Muscle of leg (tissue), 3 donors: ENCODE measurements at regions not wholly inside any gene's neighbourhood (a gene's known extent, or its start where the extent isn't known, plus 50 kb on each side); places are given as distances from the start of the nearest gene placed in this dataset.
"Not testable (repeated sequence)": the region's sequence is repeated elsewhere in the genome, so short reads cannot be mapped to it uniquely, and the experiment has no call there.

Source experiments
- DNase-seq: peaks from one replicate; pipeline ENCODE4 v3.0.0; 2013
- H3K27ac ChIP-seq: one replicate; pipeline ENCODE4 v1.5.1; 2013; ENCODE audit warnings: mild to moderate bottlenecking, low read length, control low read depth
- H3K27me3 ChIP-seq: one replicate; pipeline ENCODE4 v1.6.1; 2013; ENCODE audit warnings: low read length; ENCODE audit not compliant: control insufficient read depth, insufficient read depth
- H3K36me3 ChIP-seq: one replicate; pipeline ENCODE4 v1.6.1; 2013; ENCODE audit warnings: low read length; ENCODE audit not compliant: control insufficient read depth, insufficient read depth
- H3K4me1 ChIP-seq: one replicate; pipeline ENCODE4 v1.6.1; 2013; ENCODE audit warnings: low read length; ENCODE audit not compliant: control insufficient read depth, insufficient read depth
- H3K4me3 ChIP-seq: one replicate; pipeline ENCODE4 v1.5.1; 2013; ENCODE audit warnings: low read length, control low read depth
- H3K9me3 ChIP-seq: replicated peaks from 2 replicates; pipeline ENCODE4 v1.6.1; 2013; ENCODE audit warnings: low read depth, low read length; ENCODE audit not compliant: control insufficient read depth
- WGBS: methylation state at CpG from one replicate; pipeline ENCODE4 v1.1.5; 2013; ENCODE audit warnings: missing lambda C conversion rate; ENCODE audit not compliant: insufficient coverage; 5-methylcytosine and 5-hydroxymethylcytosine counted together

DNA sequence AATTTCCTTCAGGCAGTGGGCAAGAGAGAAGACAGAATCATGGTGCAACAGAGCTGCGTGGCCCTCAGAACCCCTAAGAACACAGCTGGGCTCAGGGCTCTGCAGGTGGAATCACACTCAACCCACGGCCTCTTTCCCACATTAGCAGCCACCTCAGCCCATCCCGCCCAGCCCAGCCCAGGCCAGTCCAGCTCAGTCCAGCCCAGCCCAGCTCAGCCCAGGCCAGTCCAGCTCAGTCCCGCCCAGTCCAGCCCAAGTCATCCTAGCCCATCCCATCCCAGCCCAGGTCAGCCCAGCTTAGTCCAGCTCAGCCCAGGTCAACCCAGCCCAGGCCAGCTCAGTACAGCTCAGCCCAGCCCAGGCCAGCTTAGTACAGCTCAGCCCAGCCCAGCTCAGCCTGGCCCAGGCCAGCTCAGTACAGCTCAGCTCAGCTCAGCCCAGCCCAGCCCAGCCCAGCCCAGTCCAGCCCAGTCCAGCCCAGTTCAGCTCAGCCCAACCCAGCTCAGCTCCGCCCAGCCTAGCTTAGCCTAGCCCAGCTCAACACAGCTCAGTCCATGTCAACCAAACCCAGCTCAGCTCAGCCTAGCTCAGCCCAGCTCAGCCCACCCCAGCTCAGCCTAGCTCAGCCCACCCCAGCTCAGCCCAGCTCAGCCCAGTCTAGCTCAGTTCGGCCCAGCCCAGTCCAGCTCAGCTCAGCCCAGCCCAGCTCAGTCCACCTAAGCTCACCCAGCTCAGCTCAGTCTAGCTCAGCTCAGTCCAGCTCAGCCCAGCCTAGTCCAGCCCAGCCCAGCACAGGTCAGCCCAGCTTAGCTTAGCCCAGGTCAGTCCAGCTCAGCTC is 183.1 kb downstream of the TMEM121 start:
- Histone ChIP-seq H3K4me1 (no peaks in the 10 kb centered on the region), H3K36me3 (no peaks in the 10 kb centered on the region), H3K9me3 (peaks cover 25% of the 10 kb centered on the region), H3K27me3 (no peaks in the 10 kb centered on the region), H3K4me3 (no peak overlapping the region), H3K27ac (no peak overlapping the region)
- WGBS, result 88% methylated on average over 5 of the region's 6 CpGs
- DNase-seq, result no peak

DNA sequence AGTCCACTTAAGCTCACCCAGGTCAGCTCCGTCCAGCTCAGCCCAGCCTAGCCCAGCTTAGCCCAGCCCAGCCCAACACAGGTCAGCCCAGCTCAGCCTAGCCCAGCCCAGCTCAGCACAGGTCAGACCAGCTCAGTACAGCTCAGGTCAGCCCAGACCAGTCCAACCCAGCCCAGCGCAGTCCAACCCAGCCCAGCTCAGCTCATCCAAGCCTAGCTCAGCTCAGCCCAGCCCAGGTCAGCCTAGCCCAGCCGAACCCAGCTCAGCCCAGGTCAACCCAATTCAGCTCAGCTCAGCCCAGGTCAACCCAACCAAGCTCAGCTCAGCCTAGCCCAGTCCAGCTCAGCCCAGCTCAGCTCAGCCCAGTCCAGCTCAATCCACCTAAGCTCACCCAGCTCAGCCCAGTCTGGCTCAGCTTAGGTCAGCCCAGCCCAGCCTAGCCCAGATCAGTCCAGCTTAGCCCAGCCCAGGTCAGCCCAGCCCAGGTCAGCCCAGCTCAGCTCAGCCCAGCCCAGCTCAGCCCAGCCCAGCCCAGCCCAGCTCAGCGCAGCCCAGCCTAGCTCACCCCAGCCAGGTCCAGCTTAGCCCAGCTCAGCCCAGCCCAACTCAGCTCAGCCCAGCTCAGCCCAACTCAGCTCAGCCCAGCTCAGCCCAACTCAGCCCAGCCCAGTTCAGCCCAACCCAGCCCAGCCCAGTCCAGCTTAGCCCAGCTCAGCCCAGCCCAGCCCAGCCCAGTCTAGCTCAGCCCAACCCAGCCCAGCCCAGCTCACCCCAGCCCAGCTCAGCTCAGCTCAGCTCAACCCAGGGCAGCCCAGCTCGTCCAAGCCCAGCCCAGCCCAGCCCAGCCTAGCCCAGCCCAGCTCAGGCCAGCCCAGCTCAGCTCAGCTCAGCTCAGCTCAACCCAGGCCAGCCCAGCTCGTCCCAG is 184.0 kb downstream of the TMEM121 start:
- no peak for DNase-seq
- no peak overlapping the region for H3K27ac ChIP-seq
- no peaks in the 10 kb centered on the region for H3K36me3 ChIP-seq
- peaks cover 25% of the 10 kb centered on the region for H3K9me3 ChIP-seq
- H3K4me1 ChIP-seq, result no peaks in the 10 kb centered on the region
- WGBS, result 85% methylated on average over 5 of the region's 6 CpGs
- H3K27me3 ChIP-seq, result no peaks in the 10 kb centered on the region
- H3K4me3 ChIP-seq, result no peak overlapping the region

DNA sequence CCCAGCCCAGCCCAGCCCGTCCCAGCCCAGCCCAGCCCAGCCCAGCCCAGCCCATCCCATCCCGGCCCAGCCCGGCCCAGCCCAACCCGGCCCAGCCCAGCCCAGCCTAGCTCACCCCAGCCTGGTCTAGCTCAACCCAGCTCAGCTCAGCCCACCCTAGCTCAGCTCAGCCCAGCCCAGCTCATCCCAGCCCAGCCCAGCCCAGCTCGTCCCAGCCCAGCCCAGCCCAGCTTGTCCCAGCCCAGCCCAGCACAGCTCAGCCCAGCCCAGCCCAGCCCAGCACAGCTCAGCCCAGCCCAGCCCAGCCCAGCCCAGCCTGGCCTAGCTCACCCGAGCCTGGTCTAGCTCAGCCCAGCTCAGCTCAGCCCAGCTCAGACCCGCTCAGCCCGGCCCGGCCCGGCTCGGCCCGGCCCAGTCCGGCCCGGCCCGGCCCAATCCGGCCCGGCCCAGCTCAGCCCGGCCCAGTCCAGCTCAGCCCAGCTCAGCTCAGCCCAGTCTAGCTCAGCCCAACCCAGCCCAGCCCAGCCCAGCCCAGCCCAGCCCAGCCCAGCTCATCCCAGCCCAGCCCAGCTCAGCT is 184.7 kb downstream of the TMEM121 start:
- Histone ChIP-seq H3K9me3 (peaks cover 20% of the 10 kb centered on the region), H3K36me3 (no peaks in the 10 kb centered on the region), H3K27ac (no peak overlapping the region), H3K27me3 (no peaks in the 10 kb centered on the region), H3K4me3 (no peak overlapping the region), H3K4me1 (no peaks in the 10 kb centered on the region)
- no peak for DNase-seq
- WGBS, result 96% methylated on average over 9 of the region's 18 CpGs

DNA sequence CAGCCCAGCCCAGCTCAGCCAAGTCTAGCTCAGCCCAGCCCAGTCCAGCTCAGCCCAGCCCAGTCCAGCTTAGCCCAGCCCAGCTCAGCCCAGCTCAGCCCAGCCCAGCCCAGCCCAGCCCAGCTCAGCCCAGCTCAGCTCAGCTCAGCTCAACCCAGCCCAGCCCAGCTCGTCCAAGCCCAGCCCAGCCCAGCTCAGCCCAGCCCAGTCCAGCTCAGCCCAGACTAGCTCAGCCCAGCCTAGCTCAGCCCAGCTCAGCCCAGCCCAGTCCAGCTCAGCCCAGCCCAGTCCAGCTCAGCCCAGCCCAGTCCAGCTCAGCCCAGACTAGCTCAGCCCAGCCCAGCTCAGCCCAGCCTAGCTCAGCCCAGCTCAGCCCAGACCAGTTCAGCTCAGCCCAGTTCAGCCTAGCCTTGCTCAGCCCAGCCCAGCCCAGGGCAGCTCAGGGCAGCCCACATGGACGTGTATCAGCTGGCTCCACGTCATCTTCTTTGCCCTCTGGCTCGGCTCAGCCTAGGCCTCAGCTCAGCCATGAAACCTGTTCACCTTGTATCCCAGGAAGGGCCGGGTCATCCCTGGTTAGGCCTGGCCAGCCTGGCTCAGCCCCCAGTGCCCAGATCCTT is 185.6 kb downstream of the TMEM121 start:
- WGBS, result 59% methylated on average over 4 of the region's 5 CpGs
- peaks cover 20% of the 10 kb centered on the region for H3K9me3 ChIP-seq
- no peak overlapping the region for H3K4me3 ChIP-seq
- no peaks in the 10 kb centered on the region for H3K4me1 ChIP-seq
- H3K36me3 ChIP-seq, result no peaks in the 10 kb centered on the region
- no peak overlapping the region for H3K27ac ChIP-seq
- DNase-seq, result no peak
- H3K27me3 ChIP-seq, result no peaks in the 10 kb centered on the region

DNA sequence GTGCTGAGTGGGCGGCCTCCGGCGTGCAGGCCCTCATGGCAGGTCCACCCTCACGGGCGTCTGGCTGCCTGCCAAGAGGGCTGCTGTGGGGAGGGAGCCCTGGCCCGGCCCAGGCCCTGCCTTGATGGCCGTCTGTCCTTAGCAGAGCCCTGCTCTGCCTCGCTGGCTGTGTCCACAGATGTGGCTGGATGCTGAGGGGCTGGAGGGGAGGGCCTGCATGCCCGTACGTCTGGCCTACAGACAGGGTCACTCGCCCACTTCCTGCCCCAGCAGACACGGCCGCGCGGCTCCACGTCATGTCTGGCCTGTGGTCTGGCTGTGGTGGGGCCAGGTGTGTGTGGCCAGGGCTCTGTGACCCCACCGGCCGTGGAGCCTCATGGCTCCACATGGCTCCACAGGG is 186.3 kb downstream of the TMEM121 start:
- not testable (repeated sequence) for H3K36me3 ChIP-seq, H3K4me1 ChIP-seq, DNase-seq, H3K27ac ChIP-seq, H3K27me3 ChIP-seq, H3K4me3 ChIP-seq
- WGBS, result 86% methylated on average over 10 of the region's 18 CpGs
- peaks cover 20% of the 10 kb centered on the region for H3K9me3 ChIP-seq

DNA sequence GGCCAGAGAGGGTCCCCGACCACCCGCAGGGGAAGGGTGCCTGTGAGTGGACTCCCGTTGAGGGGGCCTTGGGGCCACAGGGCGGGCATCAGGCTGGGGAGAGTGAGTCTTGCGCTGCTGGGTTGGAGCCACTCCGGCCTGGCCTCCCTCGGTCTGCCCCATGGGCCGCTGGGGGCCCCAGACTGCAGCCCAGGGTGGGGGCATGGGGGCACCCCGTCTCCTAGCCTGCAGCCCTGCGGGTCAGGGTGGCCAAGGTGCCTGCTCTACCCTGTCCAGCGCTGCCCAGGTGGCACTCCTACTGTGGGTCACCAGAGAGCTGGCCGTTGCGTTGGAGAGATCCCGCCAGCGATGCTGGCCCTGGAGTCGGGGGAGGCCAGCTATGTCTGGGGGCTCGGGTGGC is 186.8 kb downstream of the TMEM121 start:
- 87% methylated on average over 10 of the region's 17 CpGs for WGBS
- not testable (repeated sequence) for H3K36me3 ChIP-seq, H3K4me1 ChIP-seq, H3K4me3 ChIP-seq, H3K27ac ChIP-seq, H3K27me3 ChIP-seq, DNase-seq
- H3K9me3 ChIP-seq, result peaks cover 20% of the 10 kb centered on the region

DNA sequence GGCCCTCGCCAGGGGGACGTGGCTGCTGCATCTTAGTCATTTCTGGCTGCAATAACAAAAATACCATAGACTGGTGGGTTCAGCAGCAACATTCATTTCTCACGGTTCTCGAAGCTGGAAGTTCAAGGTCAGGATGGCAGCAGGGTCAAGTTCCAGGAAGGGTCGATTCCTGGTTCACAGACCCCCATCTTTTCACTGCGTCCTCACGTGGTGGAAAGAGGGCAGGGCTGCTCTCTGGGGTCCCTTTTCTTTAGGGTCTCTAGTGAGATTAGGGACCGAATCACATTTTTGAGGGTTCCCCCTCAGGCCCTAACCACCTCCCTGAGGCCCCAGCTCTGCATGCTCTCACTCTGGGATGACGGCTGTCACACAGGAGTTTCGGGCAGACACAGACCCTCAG is 187.5 kb downstream of the TMEM121 start:
- DNase-seq, H3K27ac ChIP-seq, H3K27me3 ChIP-seq, H3K36me3 ChIP-seq, H3K4me1 ChIP-seq, H3K4me3 ChIP-seq: not testable (repeated sequence)
- 80% methylated on average over 1 of the region's 10 CpGs for WGBS
- H3K9me3 ChIP-seq, result peaks cover 20% of the 10 kb centered on the region

DNA sequence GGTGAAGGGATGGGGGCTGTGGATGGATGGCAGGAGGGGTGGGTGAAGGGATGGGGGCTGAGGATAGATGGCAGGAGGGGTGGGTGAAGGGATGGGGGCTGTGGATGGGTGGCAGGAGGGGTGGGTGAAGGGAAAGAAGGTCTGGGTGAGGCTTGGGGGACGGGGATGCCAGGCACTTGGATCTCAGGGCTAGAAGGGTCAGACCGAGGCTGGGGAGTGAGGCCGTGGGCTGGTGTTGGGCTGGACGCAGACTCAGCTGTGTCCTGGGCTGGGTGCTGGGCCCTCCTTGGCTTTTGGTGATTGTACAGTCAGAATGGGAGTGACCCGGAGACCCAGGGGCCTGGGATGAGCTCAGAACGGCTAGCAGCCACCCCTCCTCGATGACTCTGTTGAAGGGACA is 192.4 kb downstream of the TMEM121 start:
- H3K27me3 ChIP-seq, DNase-seq, H3K9me3 ChIP-seq, H3K4me3 ChIP-seq, H3K27ac ChIP-seq, H3K4me1 ChIP-seq, H3K36me3 ChIP-seq: not testable (repeated sequence)
- no CpG with 5 or more reads among the region's 7 CpGs for WGBS

DNA sequence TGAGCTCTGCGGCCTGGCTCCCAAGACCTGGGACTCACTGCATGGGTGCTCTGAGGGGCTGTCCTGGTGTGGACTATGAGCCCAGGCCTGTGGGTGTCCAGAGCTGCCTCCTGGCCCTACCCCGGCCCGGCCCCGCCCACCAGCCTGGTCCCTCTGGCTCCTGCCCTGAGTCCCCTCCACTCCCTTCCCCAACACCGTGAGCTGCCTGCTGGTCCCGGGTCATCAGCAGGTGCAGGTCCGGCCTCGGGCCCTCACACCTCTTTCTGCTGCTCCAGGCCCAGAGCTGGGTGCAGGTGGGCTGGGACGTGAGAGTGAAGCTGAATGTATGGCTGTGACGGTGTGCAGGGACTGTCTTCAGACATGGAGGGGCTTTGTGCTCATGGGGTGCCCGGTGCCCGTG is 193.7 kb downstream of the TMEM121 start:
- no CpG with 5 or more reads among the region's 12 CpGs for WGBS
- H3K4me1 ChIP-seq, DNase-seq, H3K4me3 ChIP-seq, H3K36me3 ChIP-seq, H3K27me3 ChIP-seq, H3K27ac ChIP-seq, H3K9me3 ChIP-seq: not testable (repeated sequence)
